A172 (cell line): ENCODE measurements at regions not wholly inside any gene's neighbourhood (a gene's known extent, or its start where the extent isn't known, plus 50 kb on each side); places are given as distances from the start of the nearest gene placed in this dataset.
"Not testable (repeated sequence)": the region's sequence is repeated elsewhere in the genome, so short reads cannot be mapped to it uniquely, and the experiment has no call there.

ENCODE experiments used
- DNase-seq: peaks from one replicate; pipeline ENCODE4 v3.0.0-alpha.2; 2015; ENCODE audit warnings: low spot score

- DNase-seq: peak; percentile 49
Observed at GRCh38 chr4:13678186-13678924, 50.8 kb upstream of the BOD1L1 start.

DNA sequence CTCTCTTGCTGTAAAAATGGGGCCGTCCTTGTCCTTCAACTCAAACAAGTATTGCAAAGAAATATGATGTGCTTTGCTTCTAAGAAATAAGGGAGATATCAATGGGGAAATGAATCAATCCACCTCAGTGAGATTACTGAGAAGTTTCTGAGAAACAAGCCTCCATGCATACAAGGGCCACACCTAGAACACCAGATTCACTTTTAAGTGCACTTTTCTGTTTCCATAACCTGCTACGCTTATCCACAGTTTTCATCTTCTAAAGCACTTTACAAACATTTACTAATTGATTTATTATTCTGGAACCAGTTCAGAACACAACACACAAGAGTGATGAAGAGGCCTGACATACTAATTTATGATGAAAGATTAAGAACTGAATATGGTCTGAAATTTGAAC lies 54.0 kb upstream of the BOD1L1 start:
- DNase-seq: no peak

- no peak for DNase-seq
Observed at GRCh38 chr4:13694256-13694655, 66.7 kb upstream of the BOD1L1 start.

DNA sequence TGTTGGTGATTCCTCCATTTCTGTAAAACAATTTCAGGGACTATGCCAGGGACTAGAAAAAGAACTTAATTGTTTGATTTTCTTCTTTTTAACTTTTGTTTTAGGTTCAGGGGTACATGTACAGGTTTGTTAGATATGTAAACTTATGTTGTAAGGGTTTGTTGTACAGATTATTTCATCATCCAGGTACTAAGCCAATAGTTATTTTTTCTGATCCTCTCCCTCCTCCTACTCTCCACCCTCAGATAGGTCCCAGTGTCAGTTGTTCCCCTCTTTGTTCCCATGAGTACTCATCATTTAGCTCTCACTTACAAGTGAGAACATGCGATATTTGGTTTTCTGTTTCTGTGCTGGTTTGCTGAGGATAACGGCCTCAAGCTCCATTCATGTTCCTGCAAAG lies 70.8 kb upstream of the BOD1L1 start:
- no peak for DNase-seq

DNA sequence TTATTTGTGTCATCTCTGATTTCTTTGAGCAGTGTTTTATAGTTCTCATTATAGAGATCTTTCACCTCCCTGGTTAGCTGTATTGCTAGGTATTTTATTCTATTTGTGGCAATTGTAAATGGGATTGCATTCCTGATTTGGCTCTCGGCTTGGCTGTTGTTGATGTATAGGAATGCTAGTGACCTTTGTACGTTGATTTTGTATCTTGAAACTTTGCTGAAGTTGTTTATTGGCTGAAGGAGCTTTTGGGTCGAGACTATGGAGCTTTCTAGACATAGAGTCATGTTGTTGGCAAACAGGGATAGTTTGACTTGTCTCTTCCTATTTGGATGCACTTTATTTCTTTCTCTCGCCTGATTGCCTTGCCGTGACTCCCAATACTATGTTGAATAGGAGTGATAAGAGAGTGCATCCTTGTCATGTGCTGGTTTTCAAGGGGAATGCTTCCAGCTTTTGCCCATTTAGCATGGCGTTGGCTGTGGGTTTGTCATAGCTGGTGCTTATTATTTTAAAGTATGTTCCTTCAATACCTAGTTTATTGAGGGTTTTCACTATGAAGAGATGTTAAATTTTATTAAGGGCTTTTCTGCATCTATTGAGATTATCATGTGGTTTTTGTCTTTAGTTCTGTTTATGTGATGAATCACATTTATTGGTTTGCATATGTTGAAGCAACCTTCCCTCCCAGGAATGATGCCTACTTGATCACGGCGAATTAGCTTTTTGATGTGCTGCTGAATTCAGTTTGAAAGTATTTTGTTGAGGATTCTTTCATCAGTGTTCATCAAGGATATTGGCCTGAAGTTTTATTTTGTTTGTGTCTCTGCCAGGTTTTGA lies 72.7 kb upstream of the BOD1L1 start:
- peak; percentile 74 for DNase-seq

- DNase-seq: not testable (repeated sequence)
Observed at GRCh38 chr4:13700858-13701140, 73.3 kb upstream of the BOD1L1 start.

GRCh38 chr4:13701937-13702446 lies 74.5 kb upstream of the BOD1L1 start:
- DNase-seq: peak; percentile 71

GRCh38 chr4:13703096-13703495 lies 75.6 kb upstream of the BOD1L1 start:
- DNase-seq: no peak

GRCh38 chr4:13704035-13704434 lies 76.5 kb upstream of the BOD1L1 start:
- DNase-seq: no peak

- no peak for DNase-seq
Observed at GRCh38 chr4:13704761-13705160, 77.2 kb upstream of the BOD1L1 start.

GRCh38 chr4:13705521-13706041 lies 78.1 kb upstream of the BOD1L1 start:
- peak; percentile 58 for DNase-seq

- no peak for DNase-seq
Observed at GRCh38 chr4:13706120-13706519, 78.6 kb upstream of the BOD1L1 start.

DNA sequence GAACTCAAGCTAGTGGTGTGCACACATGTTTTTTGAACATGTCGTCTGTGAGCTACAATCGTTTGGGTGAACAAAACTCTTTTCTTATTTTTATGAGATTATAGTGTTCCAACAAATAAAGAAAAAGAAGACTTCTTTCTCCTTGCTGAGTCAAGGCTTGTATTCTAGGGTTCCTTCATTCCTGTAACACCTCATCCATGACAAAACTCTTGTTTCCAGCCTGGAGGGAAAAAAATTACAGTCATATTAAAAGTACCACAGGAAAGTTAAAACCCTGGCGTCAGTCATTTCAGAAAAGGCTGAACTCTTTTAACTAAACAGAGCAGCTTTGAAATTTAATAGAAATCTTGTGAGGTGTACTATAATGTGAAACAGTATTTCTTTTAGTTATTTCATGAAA lies 79.2 kb upstream of the BOD1L1 start:
- DNase-seq: no peak

- no peak for DNase-seq
Observed at GRCh38 chr4:13710246-13710885, 82.8 kb upstream of the BOD1L1 start.

DNA sequence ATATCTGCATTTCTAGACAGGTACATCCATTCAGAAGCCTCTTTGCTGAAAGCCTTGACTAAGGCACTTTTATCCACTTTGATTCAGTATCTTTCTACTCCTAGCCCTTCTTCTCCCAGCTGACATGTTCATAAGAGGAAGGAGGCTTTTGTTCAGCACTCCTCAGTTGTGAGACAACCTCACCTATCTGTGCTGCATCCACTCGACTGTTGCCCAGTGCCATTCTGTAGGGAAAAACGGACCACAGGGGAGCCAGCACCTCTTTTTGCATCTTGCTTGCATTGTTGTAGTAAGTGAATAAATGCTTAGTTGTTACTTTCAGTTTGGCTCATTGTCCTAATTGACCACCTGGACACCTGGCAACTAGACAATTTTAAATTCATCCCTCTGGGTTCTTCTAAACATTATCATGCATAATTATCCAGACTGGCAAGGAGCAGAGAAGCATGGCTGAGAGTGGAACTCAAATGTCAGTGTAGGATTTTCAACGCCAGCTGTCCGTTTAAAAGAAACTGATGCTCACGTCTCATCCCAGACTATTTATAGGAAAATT lies 83.8 kb upstream of the BOD1L1 start:
- DNase-seq: no peak

GRCh38 chr4:13721894-13722293 lies 94.4 kb upstream of the BOD1L1 start:
- DNase-seq: no peak

- DNase-seq: no peak
Observed at GRCh38 chr4:13722649-13723048, 95.1 kb upstream of the BOD1L1 start.

DNA sequence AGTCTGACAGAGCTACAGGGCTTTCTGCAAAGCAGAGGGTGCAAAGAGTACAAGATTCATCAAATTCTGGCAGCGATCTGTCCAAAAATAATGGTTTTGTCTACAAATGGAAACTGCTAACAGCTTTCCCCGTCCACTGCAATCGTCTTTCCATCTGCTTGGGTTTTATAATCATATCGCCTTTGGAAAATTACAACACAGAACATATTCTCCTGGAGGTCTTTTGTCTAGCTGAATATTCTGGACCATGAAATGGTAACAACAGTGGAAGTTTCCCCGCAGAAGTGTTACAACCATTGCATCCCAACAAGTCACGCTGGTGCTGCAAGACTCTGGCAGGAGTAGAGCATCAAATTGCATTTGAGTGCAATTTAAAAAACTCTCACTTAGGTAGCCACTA lies 101.2 kb upstream of the BOD1L1 start:
- no peak for DNase-seq

DNA sequence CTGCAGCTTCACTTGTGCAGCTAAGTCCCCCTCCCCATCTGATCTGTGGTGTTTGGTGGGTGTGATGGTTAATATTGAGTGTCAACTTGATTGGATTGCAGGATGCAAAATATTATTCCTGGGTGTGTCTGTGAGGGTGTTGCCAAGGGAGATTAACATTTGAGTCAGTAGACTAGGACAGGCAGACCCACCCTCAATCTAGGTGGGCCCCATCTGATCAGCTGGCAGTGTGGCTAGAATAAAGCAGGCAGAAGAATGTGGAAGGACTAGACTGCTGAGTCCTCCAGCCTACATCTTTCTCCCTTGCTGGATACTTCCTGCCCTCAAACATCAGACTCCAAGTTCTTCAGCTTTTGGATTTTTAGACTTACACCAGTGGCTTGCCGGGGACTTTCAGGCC lies 103.5 kb upstream of the BOD1L1 start:
- no peak for DNase-seq

GRCh38 chr4:13733817-13734216 lies 106.3 kb upstream of the BOD1L1 start:
- DNase-seq: no peak

DNA sequence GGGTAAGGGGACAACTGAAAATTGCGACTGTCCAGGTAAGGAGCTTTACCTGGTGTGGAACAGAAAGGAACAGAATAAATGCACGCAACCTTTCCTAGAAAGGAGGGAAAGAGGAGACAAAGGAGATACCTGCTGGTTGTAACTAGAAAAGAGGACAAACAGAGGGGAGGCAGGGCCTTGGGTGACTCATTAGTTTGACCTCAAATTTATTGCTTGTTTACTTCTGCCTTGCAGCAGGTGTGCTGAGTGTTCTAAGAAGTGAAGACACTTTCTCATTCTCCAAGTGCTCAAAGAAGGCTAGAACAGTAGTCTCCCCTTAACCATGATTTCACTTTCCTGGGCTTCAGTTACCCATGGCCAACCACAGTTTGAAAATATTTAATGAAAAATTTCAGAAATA lies 123.1 kb upstream of the BOD1L1 start:
- DNase-seq: peak; percentile 2

DNA sequence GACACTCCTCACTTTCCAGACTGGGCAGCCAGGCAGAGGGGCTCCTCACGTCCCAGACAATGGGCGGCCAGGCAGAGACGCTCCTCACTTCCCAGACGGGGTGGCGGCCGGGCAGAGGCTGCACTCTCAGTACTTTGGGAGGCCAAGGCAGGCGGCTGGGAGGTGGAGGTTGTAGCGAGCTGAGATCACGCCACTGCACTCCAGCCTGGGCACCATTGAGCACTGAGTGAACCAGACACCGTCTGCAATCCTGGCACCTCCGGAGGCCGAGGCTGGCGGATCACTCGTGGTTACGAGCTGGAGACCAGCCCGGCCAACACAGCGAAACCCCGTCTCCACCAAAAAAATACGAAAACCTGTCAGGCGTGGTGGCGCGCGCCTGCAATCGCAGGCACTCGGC lies 134.1 kb upstream of the BOD1L1 start:
- DNase-seq: not testable (repeated sequence)
